ENCODE measurements at regions not wholly inside any gene's neighbourhood (a gene's known extent, or its start where the extent isn't known, plus 50 kb on each side); places are given as distances from the start of the nearest gene placed in this dataset.
"Not testable (repeated sequence)": the region's sequence is repeated elsewhere in the genome, so short reads cannot be mapped to it uniquely, and the experiment has no call there.

- in situ Hi-C loops (cut with HindIII; ENCODE audit: low sequenced_read_pairs): no loop called here
- no peak for DNase-seq (ENCODE audit: low spot score)
These were observed 223.3 kb upstream of the ISX start for GRCh38 chr22:34842630-34843029.

- in situ Hi-C loops (cut with HindIII; ENCODE audit: low sequenced_read_pairs); DNase-seq (ENCODE audit: low spot score): not testable (repeated sequence)
These were observed 222.2 kb upstream of the ISX start for GRCh38 chr22:34843743-34844142.

GRCh38 chr22:34845391-34845790 is 220.6 kb upstream of the ISX start:
- no peak for DNase-seq (ENCODE audit: low spot score)
- in situ Hi-C loops (cut with HindIII; ENCODE audit: low sequenced_read_pairs): no loop called here

- no peak for DNase-seq (ENCODE audit: low spot score)
- in situ Hi-C loops (cut with HindIII; ENCODE audit: low sequenced_read_pairs): no loop called here
These were observed 218.9 kb upstream of the ISX start for GRCh38 chr22:34847072-34847471.

GRCh38 chr22:34849965-34850364 is 216.0 kb upstream of the ISX start:
- no peak for DNase-seq (ENCODE audit: low spot score)

GRCh38 chr22:34851918-34852662 is 213.9 kb upstream of the ISX start:
- in situ Hi-C loops (cut with HindIII; ENCODE audit: low sequenced_read_pairs): no loop called here
- no peak for DNase-seq (ENCODE audit: low spot score)

More at GRCh38 chr22:34849965-34850364, 216.0 kb upstream of the ISX start:
- in situ Hi-C loops (cut with HindIII; ENCODE audit: low sequenced_read_pairs): no loop called here

- in situ Hi-C loops (cut with HindIII; ENCODE audit: low sequenced_read_pairs): no loop called here
- DNase-seq (ENCODE audit: low spot score): no peak
These were observed 210.5 kb upstream of the ISX start for GRCh38 chr22:34855471-34855870.

- in situ Hi-C loops (cut with HindIII; ENCODE audit: low sequenced_read_pairs): no loop called here
- no peak for DNase-seq (ENCODE audit: low spot score)
These were observed 207.9 kb upstream of the ISX start for GRCh38 chr22:34858066-34858465.

- no peak for DNase-seq (ENCODE audit: low spot score)
- in situ Hi-C loops (cut with HindIII; ENCODE audit: low sequenced_read_pairs): no loop called here
These were observed 204.2 kb upstream of the ISX start for GRCh38 chr22:34861787-34862186.

GRCh38 chr22:34866081-34866480 is 199.9 kb upstream of the ISX start:
- no peak for DNase-seq (ENCODE audit: low spot score)
- in situ Hi-C loops (cut with HindIII; ENCODE audit: low sequenced_read_pairs): no loop called here

- in situ Hi-C loops (cut with HindIII; ENCODE audit: low sequenced_read_pairs): no loop called here
- DNase-seq (ENCODE audit: low spot score): no peak
These were observed 199.3 kb upstream of the ISX start for GRCh38 chr22:34866495-34867131.

GRCh38 chr22:34877506-34877905 is 188.5 kb upstream of the ISX start:
- in situ Hi-C loops (cut with HindIII; ENCODE audit: low sequenced_read_pairs): no loop called here
- DNase-seq (ENCODE audit: low spot score): no peak

GRCh38 chr22:34878171-34878570 is 187.8 kb upstream of the ISX start:
- no peak for DNase-seq (ENCODE audit: low spot score)
- in situ Hi-C loops (cut with HindIII; ENCODE audit: low sequenced_read_pairs): no loop called here

GRCh38 chr22:34879001-34879400 is 187.0 kb upstream of the ISX start:
- no peak for DNase-seq (ENCODE audit: low spot score)
- in situ Hi-C loops (cut with HindIII; ENCODE audit: low sequenced_read_pairs): no loop called here

GRCh38 chr22:34880662-34881061 is 185.3 kb upstream of the ISX start:
- in situ Hi-C loops (cut with HindIII; ENCODE audit: low sequenced_read_pairs): no loop called here

GRCh38 chr22:34881453-34881852 is 184.5 kb upstream of the ISX start:
- DNase-seq (ENCODE audit: low spot score): no peak
- in situ Hi-C loops (cut with HindIII; ENCODE audit: low sequenced_read_pairs): no loop called here

More at GRCh38 chr22:34880662-34881061, 185.3 kb upstream of the ISX start:
- no peak for DNase-seq (ENCODE audit: low spot score)

- in situ Hi-C loops (cut with HindIII; ENCODE audit: low sequenced_read_pairs): no loop called here
These were observed 180.1 kb upstream of the ISX start for GRCh38 chr22:34885852-34886251.

GRCh38 chr22:34886391-34886790 is 179.6 kb upstream of the ISX start:
- no peak for DNase-seq (ENCODE audit: low spot score)
- in situ Hi-C loops (cut with HindIII; ENCODE audit: low sequenced_read_pairs): no loop called here

More at GRCh38 chr22:34885852-34886251, 180.1 kb upstream of the ISX start:
- DNase-seq (ENCODE audit: low spot score): no peak

- no peak for DNase-seq (ENCODE audit: low spot score)
- in situ Hi-C loops (cut with HindIII; ENCODE audit: low sequenced_read_pairs): no loop called here
These were observed 179.1 kb upstream of the ISX start for GRCh38 chr22:34886812-34887211.

- in situ Hi-C loops (cut with HindIII; ENCODE audit: low sequenced_read_pairs): no loop called here
- no peak for DNase-seq (ENCODE audit: low spot score)
These were observed 168.8 kb upstream of the ISX start for GRCh38 chr22:34897126-34897525.

GRCh38 chr22:34902335-34902734 is 163.6 kb upstream of the ISX start:
- no peak for DNase-seq (ENCODE audit: low spot score)
- in situ Hi-C loops (cut with HindIII; ENCODE audit: low sequenced_read_pairs): no loop called here

Data from G401 (cell line).